SK-N-SH treated with all-trans-retinoic acid at 6 μM for 48 hours (cell line): ENCODE measurements at regions not wholly inside any gene's neighbourhood (a gene's known extent, or its start where the extent isn't known, plus 50 kb on each side); places are given as distances from the start of the nearest gene placed in this dataset.

Experiments
- ATAC-seq: fragments of 200-7000 bp; cut with Tn5 transposase; 3 replicates; pipeline ENCODE4 v1.9.1; 2020; ENCODE audit warnings: mild to moderate bottlenecking, moderate library complexity
- ARNTL ChIP-seq: fragments of 450-650 bp; formaldehyde crosslinking; IDR thresholded peaks from 2 replicates; pipeline ENCODE4 v1.5.0; 2020; ENCODE audit warnings: low read depth, mild to moderate bottlenecking, moderate library complexity, borderline replicate concordance
- BACH2 ChIP-seq: fragments of 250-450 bp; sonication (Bioruptor Pico); IDR thresholded peaks from 2 replicates; pipeline ENCODE4 v1.9.0; 2021; ENCODE audit warnings: mild to moderate bottlenecking, borderline replicate concordance
- CSDC2 ChIP-seq: fragments of 250-450 bp; sonication (Bioruptor Pico); IDR thresholded peaks from 2 replicates; pipeline ENCODE4 v1.5.0; 2020; ENCODE audit warnings: mild to moderate bottlenecking, moderate library complexity
- ESRRG ChIP-seq: fragments of 250-450 bp; sonication (Bioruptor Pico); IDR thresholded peaks from 2 replicates; pipeline ENCODE4 v1.6.1; 2021; ENCODE audit warnings: mild to moderate bottlenecking
- GLIS3 ChIP-seq: fragments of 250-450 bp; sonication (Bioruptor Pico); IDR thresholded peaks from 2 replicates; pipeline ENCODE4 v1.5.0; 2020; ENCODE audit warnings: mild to moderate bottlenecking, moderate library complexity
- ISL1 ChIP-seq: fragments of 250-450 bp; sonication (Bioruptor Pico); IDR thresholded peaks from 2 replicates; pipeline ENCODE4 v2.1.2; 2022; ENCODE audit warnings: mild to moderate bottlenecking, moderate library complexity
- OSR1 ChIP-seq: fragments of 250-450 bp; sonication (Bioruptor Pico); IDR thresholded peaks from 2 replicates; pipeline ENCODE4 v1.8.0; 2022; ENCODE audit warnings: moderate library complexity, mild to moderate bottlenecking, inconsistent platforms
- PPARA ChIP-seq: fragments of 250-450 bp; sonication (Bioruptor Pico); IDR thresholded peaks from 2 replicates; pipeline ENCODE4 v1.5.0; 2020; ENCODE audit warnings: mild to moderate bottlenecking, borderline replicate concordance
- RARB ChIP-seq: fragments of 250-450 bp; sonication (Bioruptor Pico); IDR thresholded peaks from 2 replicates; pipeline ENCODE4 v1.8.0; 2021; ENCODE audit warnings: mild to moderate bottlenecking, moderate library complexity
- SNAI2 ChIP-seq: fragments of 250-450 bp; sonication (Bioruptor Pico); IDR thresholded peaks from 2 replicates; pipeline ENCODE4 v1.5.0; 2020; ENCODE audit warnings: mild to moderate bottlenecking, moderate library complexity
- TCF4 ChIP-seq: fragments of 250-450 bp; sonication (Bioruptor Pico); IDR thresholded peaks from 2 replicates; pipeline ENCODE4 v1.8.0; 2021; ENCODE audit warnings: mild to moderate bottlenecking, moderate library complexity, borderline replicate concordance
- TOX ChIP-seq: fragments of 250-450 bp; sonication (Bioruptor Pico); IDR thresholded peaks from 2 replicates; pipeline ENCODE4 v1.8.0; 2021; ENCODE audit warnings: mild to moderate bottlenecking, moderate library complexity, borderline replicate concordance
- ZC3H10 ChIP-seq: fragments of 250-450 bp; sonication (Bioruptor Pico); IDR thresholded peaks from 2 replicates; pipeline ENCODE4 v1.5.1; 2021; ENCODE audit warnings: mild to moderate bottlenecking, moderate library complexity
- ZFP3 ChIP-seq: fragments of 250-450 bp; sonication (Bioruptor Pico); IDR thresholded peaks from 2 replicates; pipeline ENCODE4 v1.5.0; 2020; ENCODE audit warnings: mild to moderate bottlenecking, moderate library complexity
- ZFP30 ChIP-seq: fragments of 450-650 bp; formaldehyde crosslinking; IDR thresholded peaks from 2 replicates; pipeline ENCODE4 v1.5.0; 2022; ENCODE audit warnings: mild to moderate bottlenecking, moderate library complexity
- ZNF565 ChIP-seq: fragments of 450-650 bp; formaldehyde crosslinking; conservative IDR thresholded peaks from 2 replicates; pipeline ENCODE4 v1.5.0; 2020; ENCODE audit warnings: low read depth, mild to moderate bottlenecking, moderate library complexity
- ZNF70 ChIP-seq: fragments of 450-650 bp; formaldehyde crosslinking; IDR thresholded peaks from 2 replicates; pipeline ENCODE4 v1.5.0; 2020; ENCODE audit warnings: mild to moderate bottlenecking, moderate library complexity
- TF ChIP-seq, protein P1 (sequence below): fragments of 250-450 bp; sonication (Bioruptor Pico); IDR thresholded peaks from 2 replicates; pipeline ENCODE4 v1.5.1; 2021; ENCODE audit warnings: mild to moderate bottlenecking, moderate library complexity
- TF ChIP-seq, protein P2 (sequence below): fragments of 250-450 bp; sonication (Bioruptor Pico); IDR thresholded peaks from 2 replicates; pipeline ENCODE4 v1.5.0; 2020; ENCODE audit warnings: mild to moderate bottlenecking, moderate library complexity
- TF ChIP-seq, protein P3 (sequence below): fragments of 250-450 bp; sonication (Bioruptor Pico); IDR thresholded peaks from 2 replicates; pipeline ENCODE4 v1.5.1; 2020; ENCODE audit warnings: low read depth, mild to moderate bottlenecking, moderate library complexity
- TF ChIP-seq, protein P4 (sequence below): fragments of 250-450 bp; sonication (Bioruptor Pico); IDR thresholded peaks from 2 replicates; pipeline ENCODE4 v1.8.0; 2020; ENCODE audit warnings: mild to moderate bottlenecking, moderate library complexity, borderline replicate concordance
- TF ChIP-seq, protein P5 (sequence below): fragments of 250-450 bp; sonication (Bioruptor Pico); IDR thresholded peaks from 2 replicates; pipeline ENCODE4 v1.8.0; 2021; ENCODE audit warnings: low read depth, mild to moderate bottlenecking, moderate library complexity, borderline replicate concordance

DNA sequence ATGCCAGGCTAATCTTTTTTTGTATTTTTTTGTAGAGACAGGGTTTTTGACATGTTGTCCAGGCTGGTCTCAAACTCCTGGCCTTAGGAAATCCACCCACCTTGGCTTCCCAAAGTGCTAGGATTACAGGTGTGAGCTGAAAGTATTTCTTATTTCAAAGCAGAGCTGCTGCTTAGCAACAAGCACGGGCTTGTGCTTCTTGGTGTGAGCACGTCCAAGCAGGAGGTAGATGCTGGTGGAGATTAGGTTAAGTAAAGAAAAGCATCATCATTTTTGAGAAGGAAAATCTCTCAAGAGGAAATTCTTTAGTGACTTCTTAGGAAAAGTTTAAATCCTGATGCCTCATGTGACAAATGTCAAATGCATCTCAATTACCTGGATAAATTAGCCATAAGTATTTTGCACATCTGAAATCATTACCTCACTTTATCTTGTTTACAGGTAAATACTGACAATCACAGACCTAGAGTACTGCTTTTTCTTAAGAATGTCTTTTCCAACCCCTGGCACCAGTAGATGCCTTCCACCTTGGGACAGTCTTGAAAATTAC, 431.8 kb upstream of the FZD8 start (continued):
- TF ChIP-seq BACH2 (CRISPR knock-in tag) (no peak), ZC3H10 (CRISPR knock-in tag) (no peak), ARNTL (CRISPR knock-in tag) (no peak), ZFP3 (no peak), TOX (CRISPR knock-in tag) (no peak), ZFP30 (no peak), TCF4 (CRISPR knock-in tag) (no peak)
- TF ChIP-seq, protein P1, sequence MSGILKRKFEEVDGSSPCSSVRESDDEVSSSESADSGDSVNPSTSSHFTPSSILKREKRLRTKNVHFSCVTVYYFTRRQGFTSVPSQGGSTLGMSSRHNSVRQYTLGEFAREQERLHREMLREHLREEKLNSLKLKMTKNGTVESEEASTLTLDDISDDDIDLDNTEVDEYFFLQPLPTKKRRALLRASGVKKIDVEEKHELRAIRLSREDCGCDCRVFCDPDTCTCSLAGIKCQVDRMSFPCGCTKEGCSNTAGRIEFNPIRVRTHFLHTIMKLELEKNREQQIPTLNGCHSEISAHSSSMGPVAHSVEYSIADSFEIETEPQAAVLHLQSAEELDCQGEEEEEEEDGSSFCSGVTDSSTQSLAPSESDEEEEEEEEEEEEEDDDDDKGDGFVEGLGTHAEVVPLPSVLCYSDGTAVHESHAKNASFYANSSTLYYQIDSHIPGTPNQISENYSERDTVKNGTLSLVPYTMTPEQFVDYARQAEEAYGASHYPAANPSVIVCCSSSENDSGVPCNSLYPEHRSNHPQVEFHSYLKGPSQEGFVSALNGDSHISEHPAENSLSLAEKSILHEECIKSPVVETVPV (CRISPR knock-in tag): no peak
- TF ChIP-seq, protein P2, sequence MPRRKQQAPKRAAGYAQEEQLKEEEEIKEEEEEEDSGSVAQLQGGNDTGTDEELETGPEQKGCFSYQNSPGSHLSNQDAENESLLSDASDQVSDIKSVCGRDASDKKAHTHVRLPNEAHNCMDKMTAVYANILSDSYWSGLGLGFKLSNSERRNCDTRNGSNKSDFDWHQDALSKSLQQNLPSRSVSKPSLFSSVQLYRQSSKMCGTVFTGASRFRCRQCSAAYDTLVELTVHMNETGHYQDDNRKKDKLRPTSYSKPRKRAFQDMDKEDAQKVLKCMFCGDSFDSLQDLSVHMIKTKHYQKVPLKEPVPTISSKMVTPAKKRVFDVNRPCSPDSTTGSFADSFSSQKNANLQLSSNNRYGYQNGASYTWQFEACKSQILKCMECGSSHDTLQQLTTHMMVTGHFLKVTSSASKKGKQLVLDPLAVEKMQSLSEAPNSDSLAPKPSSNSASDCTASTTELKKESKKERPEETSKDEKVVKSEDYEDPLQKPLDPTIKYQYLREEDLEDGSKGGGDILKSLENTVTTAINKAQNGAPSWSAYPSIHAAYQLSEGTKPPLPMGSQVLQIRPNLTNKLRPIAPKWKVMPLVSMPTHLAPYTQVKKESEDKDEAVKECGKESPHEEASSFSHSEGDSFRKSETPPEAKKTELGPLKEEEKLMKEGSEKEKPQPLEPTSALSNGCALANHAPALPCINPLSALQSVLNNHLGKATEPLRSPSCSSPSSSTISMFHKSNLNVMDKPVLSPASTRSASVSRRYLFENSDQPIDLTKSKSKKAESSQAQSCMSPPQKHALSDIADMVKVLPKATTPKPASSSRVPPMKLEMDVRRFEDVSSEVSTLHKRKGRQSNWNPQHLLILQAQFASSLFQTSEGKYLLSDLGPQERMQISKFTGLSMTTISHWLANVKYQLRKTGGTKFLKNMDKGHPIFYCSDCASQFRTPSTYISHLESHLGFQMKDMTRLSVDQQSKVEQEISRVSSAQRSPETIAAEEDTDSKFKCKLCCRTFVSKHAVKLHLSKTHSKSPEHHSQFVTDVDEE (CRISPR knock-in tag): no peak

DNA sequence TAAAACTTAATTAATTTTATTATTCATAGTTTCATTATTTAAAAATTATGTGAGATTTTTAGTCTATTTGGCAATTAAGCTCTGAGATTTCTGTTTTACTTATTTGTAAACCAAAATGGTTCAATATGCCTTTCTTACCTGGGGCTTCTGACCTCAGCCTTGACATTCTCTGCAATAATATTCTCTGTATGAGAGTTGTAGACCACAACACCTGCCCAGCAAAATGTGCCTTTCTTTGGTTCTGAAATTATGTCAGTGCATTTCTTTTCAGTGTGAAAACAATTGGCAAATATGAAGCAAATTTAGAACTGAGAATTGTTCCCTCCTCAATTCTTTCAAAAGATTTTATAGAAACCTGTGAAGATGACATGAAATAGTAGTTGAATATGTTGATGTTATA, 426.4 kb upstream of the FZD8 start:
- TF ChIP-seq, protein P1 (CRISPR knock-in tag): no peak
- TF ChIP-seq, protein P2 (CRISPR knock-in tag): no peak
- TF ChIP-seq, protein P3, sequence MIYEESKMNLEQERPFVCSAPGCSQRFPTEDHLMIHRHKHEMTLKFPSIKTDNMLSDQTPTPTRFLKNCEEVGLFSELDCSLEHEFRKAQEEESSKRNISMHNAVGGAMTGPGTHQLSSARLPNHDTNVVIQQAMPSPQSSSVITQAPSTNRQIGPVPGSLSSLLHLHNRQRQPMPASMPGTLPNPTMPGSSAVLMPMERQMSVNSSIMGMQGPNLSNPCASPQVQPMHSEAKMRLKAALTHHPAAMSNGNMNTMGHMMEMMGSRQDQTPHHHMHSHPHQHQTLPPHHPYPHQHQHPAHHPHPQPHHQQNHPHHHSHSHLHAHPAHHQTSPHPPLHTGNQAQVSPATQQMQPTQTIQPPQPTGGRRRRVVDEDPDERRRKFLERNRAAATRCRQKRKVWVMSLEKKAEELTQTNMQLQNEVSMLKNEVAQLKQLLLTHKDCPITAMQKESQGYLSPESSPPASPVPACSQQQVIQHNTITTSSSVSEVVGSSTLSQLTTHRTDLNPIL (CRISPR knock-in tag): no peak
- no peak for TF ChIP-seq GLIS3 (CRISPR knock-in tag)
- TF ChIP-seq PPARA (CRISPR knock-in tag): no peak
- TF ChIP-seq OSR1 (CRISPR knock-in tag): no peak
- TF ChIP-seq, protein P4, sequence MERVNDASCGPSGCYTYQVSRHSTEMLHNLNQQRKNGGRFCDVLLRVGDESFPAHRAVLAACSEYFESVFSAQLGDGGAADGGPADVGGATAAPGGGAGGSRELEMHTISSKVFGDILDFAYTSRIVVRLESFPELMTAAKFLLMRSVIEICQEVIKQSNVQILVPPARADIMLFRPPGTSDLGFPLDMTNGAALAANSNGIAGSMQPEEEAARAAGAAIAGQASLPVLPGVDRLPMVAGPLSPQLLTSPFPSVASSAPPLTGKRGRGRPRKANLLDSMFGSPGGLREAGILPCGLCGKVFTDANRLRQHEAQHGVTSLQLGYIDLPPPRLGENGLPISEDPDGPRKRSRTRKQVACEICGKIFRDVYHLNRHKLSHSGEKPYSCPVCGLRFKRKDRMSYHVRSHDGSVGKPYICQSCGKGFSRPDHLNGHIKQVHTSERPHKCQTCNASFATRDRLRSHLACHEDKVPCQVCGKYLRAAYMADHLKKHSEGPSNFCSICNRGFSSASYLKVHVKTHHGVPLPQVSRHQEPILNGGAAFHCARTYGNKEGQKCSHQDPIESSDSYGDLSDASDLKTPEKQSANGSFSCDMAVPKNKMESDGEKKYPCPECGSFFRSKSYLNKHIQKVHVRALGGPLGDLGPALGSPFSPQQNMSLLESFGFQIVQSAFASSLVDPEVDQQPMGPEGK (CRISPR knock-in tag): no peak
- no peak for TF ChIP-seq ESRRG (CRISPR knock-in tag)
- TF ChIP-seq, protein P5, sequence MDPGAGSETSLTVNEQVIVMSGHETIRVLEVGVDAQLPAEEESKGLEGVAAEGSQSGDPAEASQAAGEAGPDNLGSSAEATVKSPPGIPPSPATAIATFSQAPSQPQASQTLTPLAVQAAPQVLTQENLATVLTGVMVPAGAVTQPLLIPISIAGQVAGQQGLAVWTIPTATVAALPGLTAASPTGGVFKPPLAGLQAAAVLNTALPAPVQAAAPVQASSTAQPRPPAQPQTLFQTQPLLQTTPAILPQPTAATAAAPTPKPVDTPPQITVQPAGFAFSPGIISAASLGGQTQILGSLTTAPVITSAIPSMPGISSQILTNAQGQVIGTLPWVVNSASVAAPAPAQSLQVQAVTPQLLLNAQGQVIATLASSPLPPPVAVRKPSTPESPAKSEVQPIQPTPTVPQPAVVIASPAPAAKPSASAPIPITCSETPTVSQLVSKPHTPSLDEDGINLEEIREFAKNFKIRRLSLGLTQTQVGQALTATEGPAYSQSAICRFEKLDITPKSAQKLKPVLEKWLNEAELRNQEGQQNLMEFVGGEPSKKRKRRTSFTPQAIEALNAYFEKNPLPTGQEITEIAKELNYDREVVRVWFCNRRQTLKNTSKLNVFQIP: no peak
- no peak for TF ChIP-seq ZFP30
- no peak for TF ChIP-seq TCF4 (CRISPR knock-in tag)
- no peak for TF ChIP-seq RARB (CRISPR knock-in tag)
- no peak for TF ChIP-seq ISL1
- TF ChIP-seq ZNF565 (CRISPR knock-in tag): no peak
- TF ChIP-seq SNAI2 (CRISPR knock-in tag): no peak
- TF ChIP-seq ZNF70 (CRISPR knock-in tag): no peak
- no peak for TF ChIP-seq ARNTL (CRISPR knock-in tag)
- TF ChIP-seq CSDC2 (CRISPR knock-in tag): no peak
- TF ChIP-seq ZFP3: no peak
- TF ChIP-seq TOX (CRISPR knock-in tag): no peak
- no peak for ATAC-seq
